ENCODE measurements at regions not wholly inside any gene's neighbourhood (a gene's known extent, or its start where the extent isn't known, plus 50 kb on each side); places are given as distances from the start of the nearest gene placed in this dataset.

GRCh38 chr1:185408700-185409270, 91.7 kb upstream of the IVNS1ABP start:
- TF ChIP-seq ISL1 (CRISPR knock-in tag; IDR thresholded peaks at IDR 0.05) (no peak), ZC3H10 (CRISPR knock-in tag; IDR thresholded peaks at IDR 0.05) (0 out of 2 replicates have a peak, but pooled peaks have one; percentile 17), ARNTL (CRISPR knock-in tag; IDR thresholded peaks at IDR 0.05; ENCODE audit: borderline replicate concordance, low read depth) (no peak), PATZ1 (CRISPR knock-in tag; IDR thresholded peaks at IDR 0.05; ENCODE audit: borderline replicate concordance) (no peak), ZFP30 (CRISPR knock-in tag; IDR thresholded peaks at IDR 0.05) (no peak), ZNF70 (CRISPR knock-in tag; IDR thresholded peaks at IDR 0.05) (no peak), ZNF8 (CRISPR knock-in tag; IDR thresholded peaks at IDR 0.05) (no peak), TCF4 (CRISPR knock-in tag; IDR thresholded peaks at IDR 0.05; ENCODE audit: borderline replicate concordance) (no peak), ZFP3 (CRISPR knock-in tag; IDR thresholded peaks at IDR 0.05) (no peak)

Measured in SK-N-SH treated with all-trans-retinoic acid at 6 μM for 48 hours (cell line).